Neuronal stem cell (in vitro differentiated cells): ENCODE measurements at regions not wholly inside any gene's neighbourhood (a gene's known extent, or its start where the extent isn't known, plus 50 kb on each side); places are given as distances from the start of the nearest gene placed in this dataset.

Experiments
- DNase-seq: peaks from one replicate; pipeline ENCODE4 v3.0.0-alpha.2; 2013; ENCODE audit warnings: low spot score
- H2AFZ ChIP-seq: one replicate; pipeline ENCODE4 v1.6.1; 2013; ENCODE audit warnings: mild to moderate bottlenecking, low read length, inconsistent platforms
- H2AK5ac ChIP-seq: 2 replicates; pipeline ENCODE4 v1.6.1; 2013; ENCODE audit warnings: low read depth, mild to moderate bottlenecking, inconsistent platforms, low read length, moderate library complexity, mixed read lengths
- H2BK120ac ChIP-seq: 2 replicates; pipeline ENCODE4 v1.6.1; 2013; ENCODE audit warnings: low read depth, mild to moderate bottlenecking, inconsistent platforms, low read length, moderate library complexity, mixed read lengths
- H2BK12ac ChIP-seq: one replicate; pipeline ENCODE4 v1.6.1; 2013; ENCODE audit warnings: low read length, inconsistent platforms
- H2BK15ac ChIP-seq: 2 replicates; pipeline ENCODE4 v1.6.1; 2013; ENCODE audit warnings: mild to moderate bottlenecking, low read length, inconsistent platforms, mixed read lengths
- H2BK5ac ChIP-seq: one replicate; pipeline ENCODE4 v1.6.1; 2013; ENCODE audit warnings: inconsistent platforms, mild to moderate bottlenecking, low read length, moderate library complexity
- H3K14ac ChIP-seq: one replicate; pipeline ENCODE4 v1.6.1; 2013; ENCODE audit warnings: low read length, inconsistent platforms
- H3K18ac ChIP-seq: 2 replicates; pipeline ENCODE4 v1.6.1; 2013; ENCODE audit warnings: low read length, inconsistent platforms
- H3K23ac ChIP-seq: 2 replicates; pipeline ENCODE4 v1.6.1; 2013; ENCODE audit warnings: low read depth, mild to moderate bottlenecking, mixed read lengths, low read length, inconsistent platforms; ENCODE audit not compliant: poor library complexity
- H3K27ac ChIP-seq: replicated peaks from 3 replicates; pipeline ENCODE4 v1.5.1; 2013; ENCODE audit warnings: low read length, inconsistent platforms
- H3K27me3 ChIP-seq, 3 experiments: 2 replicates each; pipeline ENCODE4 v1.6.1; 2013; ENCODE audit warnings: low read length in 3 of 3, mild to moderate bottlenecking in 2 of 3, inconsistent platforms in 1 of 3, low read depth in 1 of 3, mixed read lengths in 1 of 3, moderate library complexity in 1 of 3; ENCODE audit not compliant: control insufficient read depth in 3 of 3, insufficient read depth in 3 of 3
- H3K36me3 ChIP-seq, 2 donors: replicated peaks in 1 of 2; 2 replicates each; pipeline ENCODE4 v1.6.1; 2013; ENCODE audit warnings: low read length in 2 of 2; ENCODE audit not compliant: control insufficient read depth in 2 of 2, insufficient read depth in 2 of 2
- H3K4ac ChIP-seq: 2 replicates; pipeline ENCODE4 v1.6.1; 2013; ENCODE audit warnings: inconsistent platforms, mild to moderate bottlenecking, low read length, moderate library complexity
- H3K4me1 ChIP-seq, 2 donors: 1 replicate in 1 of 2; 2 replicates in 1 of 2; pipeline ENCODE4 v1.6.1; 2013; ENCODE audit warnings: low read length in 2 of 2, low read depth in 1 of 2; ENCODE audit not compliant: control insufficient read depth in 2 of 2, insufficient read depth in 1 of 2
- H3K4me2 ChIP-seq: one replicate; pipeline ENCODE4 v1.6.1; 2013; ENCODE audit warnings: mild to moderate bottlenecking, low read length, inconsistent platforms; ENCODE audit not compliant: insufficient read depth, poor library complexity, severe bottlenecking
- H3K4me3 ChIP-seq, 2 donors: 2 replicates each; pipeline ENCODE4 v1.5.1; 2013; ENCODE audit warnings: low read length in 2 of 2, mild to moderate bottlenecking in 2 of 2, inconsistent platforms in 1 of 2, moderate library complexity in 1 of 2
- H3K79me1 ChIP-seq: one replicate; pipeline ENCODE4 v1.6.1; 2013; ENCODE audit warnings: low read depth, mild to moderate bottlenecking, inconsistent platforms, low read length, moderate library complexity
- H3K9ac ChIP-seq: one replicate; pipeline ENCODE4 v1.6.1; 2013; ENCODE audit warnings: mild to moderate bottlenecking, low read depth, low read length, inconsistent platforms; ENCODE audit not compliant: poor library complexity
- H3K9me3 ChIP-seq, 2 donors: replicated peaks in 1 of 2; 2 replicates each; pipeline versions ENCODE3 to v1.6.1; 2013; ENCODE audit warnings: low read length in 2 of 2, mild to moderate bottlenecking in 2 of 2, inconsistent platforms in 1 of 2, low read depth in 1 of 2, mixed read lengths in 1 of 2, moderate library complexity in 1 of 2; ENCODE audit not compliant: control insufficient read depth in 2 of 2, insufficient read depth in 1 of 2
- H4K8ac ChIP-seq: one replicate; pipeline ENCODE4 v1.6.1; 2013; ENCODE audit warnings: low read depth, mild to moderate bottlenecking, inconsistent platforms, low read length, moderate library complexity
- H4K91ac ChIP-seq: one replicate; pipeline ENCODE4 v1.6.1; 2013; ENCODE audit warnings: low read length, low read depth, mild to moderate bottlenecking, inconsistent platforms; ENCODE audit not compliant: poor library complexity
- WGBS, 2 donors: extraction: QIAGEN DNeasy Blood & Tissue Kit; methylation state at CpG; one replicate each; pipeline ENCODE4 v1.1.7; 2013; ENCODE audit warnings: missing lambda C conversion rate in 2 of 2, mixed read lengths in 1 of 2; ENCODE audit not compliant: insufficient read length in 2 of 2, insufficient replicate concordance in 1 of 2; ENCODE audit errors: extremely low coverage in 2 of 2; 5-methylcytosine and 5-hydroxymethylcytosine counted together

DNA sequence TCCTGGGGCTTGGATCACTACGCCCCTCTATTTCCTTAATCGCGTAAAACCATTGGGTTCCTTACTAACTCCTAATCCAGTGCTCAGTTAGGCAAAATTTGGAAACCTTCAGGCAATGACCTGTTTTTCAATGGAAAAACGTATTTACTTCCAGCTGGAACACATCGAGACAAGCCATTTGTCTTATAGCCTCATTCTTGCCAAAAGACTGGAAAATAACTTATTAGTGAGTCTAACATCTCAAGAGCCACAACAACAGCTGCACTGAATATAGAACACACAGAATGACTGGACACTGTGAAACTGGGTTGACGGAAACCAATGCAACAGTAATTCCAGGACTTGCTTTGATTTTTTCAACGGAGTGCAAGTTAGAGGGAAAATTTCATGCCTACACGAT lies 125.2 kb upstream of the MAP3K7 start:
- Histone ChIP-seq H3K18ac (no peak overlapping the region), H3K27ac (no peak overlapping the region), H3K4me2 (no peak overlapping the region), H2AK5ac (no peak overlapping the region), H3K36me3 (no peaks in the 10 kb centered on the region), H2AFZ (no peak overlapping the region), H3K4me1 (peaks cover 0 to 5% of the 10 kb centered on the region in 2 donors), H3K9me3 (no peaks in the 10 kb centered on the region), H4K8ac (no peak overlapping the region), H3K23ac (no peak overlapping the region), H2BK5ac (no peak overlapping the region), H2BK15ac (no peak overlapping the region), H4K91ac (no peak overlapping the region), H3K4me3 (no peak overlapping the region), H3K27me3 (peaks cover 0 to 4% (median 0%) of the 10 kb centered on the region in 3 experiments), H3K4ac (no peak overlapping the region), H2BK120ac (no peak overlapping the region), H3K79me1 (no peaks in the 10 kb centered on the region), H3K9ac (no peak overlapping the region), H2BK12ac (no peak overlapping the region), H3K14ac (no peak overlapping the region)
- WGBS, 2 donors: no CpG with 5 or more reads among the region's 8 CpGs
- no peak for DNase-seq

DNA sequence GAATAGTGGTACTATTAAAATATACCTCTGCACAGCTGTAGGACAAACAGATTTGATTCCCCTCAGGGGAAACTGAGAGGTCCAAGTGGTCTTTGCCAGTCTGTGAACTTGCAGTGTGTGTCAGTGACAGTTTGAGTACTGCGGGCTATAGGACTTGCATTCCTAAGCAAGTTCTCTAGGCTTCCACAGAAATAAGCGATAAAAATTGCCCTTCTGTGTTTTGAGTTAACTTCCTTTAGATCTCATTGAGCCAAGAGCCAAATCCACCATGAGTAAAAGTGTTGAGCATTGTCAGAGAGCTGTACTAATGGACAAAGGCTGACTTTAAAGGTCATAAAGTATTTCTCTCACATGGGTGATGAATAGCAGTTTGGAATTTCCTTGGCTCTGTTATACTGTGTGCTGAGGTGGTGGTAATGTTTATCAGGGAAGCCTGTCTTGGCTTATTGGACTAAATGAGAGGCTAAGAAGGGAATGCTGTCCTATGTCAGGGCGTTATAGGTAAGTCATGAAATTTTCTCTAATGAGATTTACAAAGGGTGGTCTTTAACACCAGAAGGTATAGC lies 122.6 kb upstream of the MAP3K7 start:
- Histone ChIP-seq H3K4me1 (peaks cover 0 to 3% of the 10 kb centered on the region in 2 donors), H4K91ac (no peak overlapping the region), H3K9me3 (no peaks in the 10 kb centered on the region), H3K27ac (no peak overlapping the region), H2BK5ac (no peak overlapping the region), H3K18ac (no peak overlapping the region), H3K36me3 (no peaks in the 10 kb centered on the region), H2AFZ (no peak overlapping the region), H2BK15ac (no peak overlapping the region), H3K23ac (no peak overlapping the region), H2AK5ac (no peak overlapping the region), H3K79me1 (no peaks in the 10 kb centered on the region), H3K27me3 (no peaks in the 10 kb centered on the region), H4K8ac (no peak overlapping the region), H2BK12ac (no peak overlapping the region), H3K4me2 (no peak overlapping the region), H3K14ac (no peak overlapping the region), H3K9ac (no peak overlapping the region), H2BK120ac (no peak overlapping the region), H3K4me3 (no peak overlapping the region), H3K4ac (no peak overlapping the region)
- no peak for DNase-seq
- WGBS, 2 donors: no CpG with 5 or more reads among the region's 3 CpGs

GRCh38 chr6:90708206-90708737 lies 121.4 kb upstream of the MAP3K7 start:
- Histone ChIP-seq H4K8ac (no peak overlapping the region), H3K4me2 (no peak overlapping the region), H3K27me3 (no peaks in the 10 kb centered on the region), H4K91ac (no peak overlapping the region), H3K36me3 (no peaks in the 10 kb centered on the region), H3K4me1 (peaks cover 0 to 3% of the 10 kb centered on the region in 2 donors), H3K23ac (no peak overlapping the region), H2BK5ac (no peak overlapping the region), H2AFZ (no peak overlapping the region), H3K18ac (no peak overlapping the region), H2BK15ac (no peak overlapping the region), H3K14ac (no peak overlapping the region), H3K4ac (no peak overlapping the region), H2AK5ac (no peak overlapping the region), H3K27ac (no peak overlapping the region), H3K9ac (no peak overlapping the region), H3K79me1 (no peaks in the 10 kb centered on the region), H2BK120ac (no peak overlapping the region), H2BK12ac (no peak overlapping the region), H3K4me3 (no peak overlapping the region), H3K9me3 (no peaks in the 10 kb centered on the region)
- no peak for DNase-seq
- WGBS, 2 donors: no CpG with 5 or more reads among the region's 5 CpGs

GRCh38 chr6:90707246-90707645 lies 120.4 kb upstream of the MAP3K7 start:
- no peak overlapping the region for H2AK5ac ChIP-seq
- H3K4ac ChIP-seq: no peak overlapping the region
- no peak overlapping the region for H2BK15ac ChIP-seq
- no peaks in the 10 kb centered on the region for H3K36me3 ChIP-seq
- H3K23ac ChIP-seq: no peak overlapping the region
- no peak overlapping the region for H3K27ac ChIP-seq
- no peak overlapping the region for H3K4me2 ChIP-seq
- H3K9me3 ChIP-seq: no peaks in the 10 kb centered on the region
- H2BK12ac ChIP-seq: no peak overlapping the region
- peaks cover 0 to 3% of the 10 kb centered on the region in 2 donors for H3K4me1 ChIP-seq
- WGBS, 2 donors: no CpG with 5 or more reads among the region's 2 CpGs
- no peak for DNase-seq
- no peak overlapping the region for H2BK120ac ChIP-seq
- H3K14ac ChIP-seq: no peak overlapping the region
- no peak overlapping the region for H4K91ac ChIP-seq
- H2BK5ac ChIP-seq: no peak overlapping the region
- no peaks in the 10 kb centered on the region for H3K79me1 ChIP-seq
- no peak overlapping the region for H2AFZ ChIP-seq
- no peak overlapping the region for H3K9ac ChIP-seq
- H3K27me3 ChIP-seq: no peaks in the 10 kb centered on the region
- no peak overlapping the region for H3K4me3 ChIP-seq
- H4K8ac ChIP-seq: no peak overlapping the region
- no peak overlapping the region for H3K18ac ChIP-seq
